ENCODE measurements at regions not wholly inside any gene's neighbourhood (a gene's known extent, or its start where the extent isn't known, plus 50 kb on each side); places are given as distances from the start of the nearest gene placed in this dataset.
"Not testable (repeated sequence)": the region's sequence is repeated elsewhere in the genome, so short reads cannot be mapped to it uniquely, and the experiment has no call there.

DNA sequence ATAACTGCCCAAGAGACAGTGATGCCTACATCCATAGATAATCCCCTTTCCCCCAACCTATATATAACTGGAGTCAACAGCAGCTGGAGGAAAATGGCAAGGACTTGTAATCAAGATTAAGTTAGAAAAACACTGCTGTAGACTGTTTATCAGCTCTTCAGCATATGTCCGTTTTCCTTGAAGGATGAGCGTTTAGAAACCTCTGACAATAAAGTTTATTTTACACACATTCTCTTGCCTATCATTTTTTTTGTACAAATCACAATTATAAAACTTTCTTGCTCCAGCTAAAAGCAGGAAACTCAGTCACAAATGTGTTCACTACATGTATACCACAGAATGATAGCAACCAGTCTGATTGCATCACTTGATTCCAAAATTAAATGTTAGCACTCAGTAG lies 50.8 kb downstream of the PPIAL4G start:
- DNase-seq (ENCODE audit: low read depth) = not testable (repeated sequence)

GRCh38 chr1:148429856-148430255 lies 53.2 kb downstream of the PPIAL4G start:
- not testable (repeated sequence) for DNase-seq (ENCODE audit: low read depth)

- peak; percentile 18 for DNase-seq (ENCODE audit: low read depth)
Observed at GRCh38 chr1:148426940-148427611, 56.0 kb downstream of the PPIAL4G start.

DNA sequence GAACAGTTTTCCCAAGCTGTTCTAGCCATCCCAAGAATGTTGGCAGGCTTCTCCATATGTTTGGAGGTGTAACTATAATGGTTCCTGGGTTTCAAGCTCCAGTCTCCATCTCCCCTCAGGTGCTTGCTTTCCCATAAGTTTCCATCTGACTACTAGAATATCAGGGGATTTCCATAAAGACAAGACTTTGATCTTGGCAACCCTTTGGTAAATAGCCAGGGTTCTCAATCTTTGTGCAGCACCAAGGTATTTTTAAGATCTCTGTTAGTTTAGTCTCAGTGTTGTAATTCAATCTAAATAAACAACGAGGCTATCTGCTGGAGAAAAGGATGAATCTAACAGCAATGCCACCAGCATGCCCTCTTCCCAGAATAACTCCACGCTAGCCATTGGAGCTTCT lies 56.7 kb downstream of the PPIAL4G start:
- not testable (repeated sequence) for DNase-seq (ENCODE audit: low read depth)

DNA sequence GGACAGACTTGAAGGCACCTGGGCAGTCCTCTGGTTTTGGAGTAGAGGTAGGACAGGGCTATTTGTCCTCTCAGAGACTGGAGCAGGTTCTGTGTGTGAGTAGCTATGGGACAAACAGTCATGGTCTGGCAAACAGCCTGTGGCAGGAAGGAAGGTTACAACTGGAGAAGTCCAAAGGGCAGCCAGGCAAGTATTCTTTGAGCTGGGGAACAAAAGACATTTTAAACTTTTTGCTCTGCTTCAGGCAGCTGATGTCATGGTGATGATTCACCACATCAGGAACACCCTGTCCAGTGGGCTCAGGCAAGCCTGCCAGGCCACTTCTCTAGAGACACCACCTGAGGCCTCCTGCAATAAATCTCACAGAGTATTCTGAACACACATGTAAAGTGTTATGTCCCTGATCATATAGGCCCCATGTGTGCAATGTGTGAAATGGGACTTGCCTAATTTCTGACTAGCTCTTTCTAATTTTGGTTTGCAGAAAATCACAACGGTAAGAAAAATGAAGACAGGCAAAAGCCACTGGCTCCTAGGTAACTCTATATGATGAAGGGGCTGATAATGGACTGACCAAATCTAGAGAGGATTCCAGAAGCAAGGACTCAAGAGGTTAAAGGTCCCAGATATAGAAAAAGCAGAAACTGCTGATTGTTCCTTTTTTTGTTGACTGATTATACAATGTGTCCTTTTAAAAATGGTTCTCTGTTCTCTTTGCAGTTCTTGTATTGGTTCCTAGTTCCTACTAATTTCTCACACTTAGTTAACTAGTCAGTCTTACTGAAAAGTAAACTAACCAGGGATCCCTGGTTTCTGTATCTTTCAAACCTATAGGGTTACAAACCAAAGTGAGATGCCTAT lies 58.7 kb downstream of the PPIAL4G start:
- DNase-seq (ENCODE audit: low read depth) = not testable (repeated sequence)

GRCh38 chr1:148422921-148423320 lies 60.2 kb downstream of the PPIAL4G start:
- DNase-seq (ENCODE audit: low read depth) = not testable (repeated sequence)

DNA sequence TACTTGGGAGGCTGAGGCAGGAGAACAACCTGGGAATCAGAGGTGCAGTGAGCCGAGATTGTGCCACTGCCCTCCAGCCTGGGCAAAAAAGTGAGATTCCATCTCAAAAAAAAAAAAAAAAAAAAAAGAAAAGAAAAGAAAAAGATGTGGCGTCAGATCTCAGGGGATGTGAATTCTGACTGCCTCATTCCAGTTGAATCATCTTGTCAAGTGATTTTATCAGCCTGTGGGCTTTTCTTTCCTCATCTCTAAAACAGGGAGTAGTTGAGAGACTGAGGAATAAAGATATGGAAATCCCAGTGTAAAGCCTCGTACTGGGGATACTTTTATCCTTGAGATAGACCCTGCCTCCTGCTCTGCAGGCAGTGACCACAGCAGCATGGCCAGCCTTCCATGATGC lies 65.9 kb downstream of the PPIAL4G start:
- not testable (repeated sequence) for DNase-seq (ENCODE audit: low read depth)

- DNase-seq (ENCODE audit: low read depth) = not testable (repeated sequence)
Observed at GRCh38 chr1:148413385-148413784, 69.7 kb downstream of the PPIAL4G start.

DNA sequence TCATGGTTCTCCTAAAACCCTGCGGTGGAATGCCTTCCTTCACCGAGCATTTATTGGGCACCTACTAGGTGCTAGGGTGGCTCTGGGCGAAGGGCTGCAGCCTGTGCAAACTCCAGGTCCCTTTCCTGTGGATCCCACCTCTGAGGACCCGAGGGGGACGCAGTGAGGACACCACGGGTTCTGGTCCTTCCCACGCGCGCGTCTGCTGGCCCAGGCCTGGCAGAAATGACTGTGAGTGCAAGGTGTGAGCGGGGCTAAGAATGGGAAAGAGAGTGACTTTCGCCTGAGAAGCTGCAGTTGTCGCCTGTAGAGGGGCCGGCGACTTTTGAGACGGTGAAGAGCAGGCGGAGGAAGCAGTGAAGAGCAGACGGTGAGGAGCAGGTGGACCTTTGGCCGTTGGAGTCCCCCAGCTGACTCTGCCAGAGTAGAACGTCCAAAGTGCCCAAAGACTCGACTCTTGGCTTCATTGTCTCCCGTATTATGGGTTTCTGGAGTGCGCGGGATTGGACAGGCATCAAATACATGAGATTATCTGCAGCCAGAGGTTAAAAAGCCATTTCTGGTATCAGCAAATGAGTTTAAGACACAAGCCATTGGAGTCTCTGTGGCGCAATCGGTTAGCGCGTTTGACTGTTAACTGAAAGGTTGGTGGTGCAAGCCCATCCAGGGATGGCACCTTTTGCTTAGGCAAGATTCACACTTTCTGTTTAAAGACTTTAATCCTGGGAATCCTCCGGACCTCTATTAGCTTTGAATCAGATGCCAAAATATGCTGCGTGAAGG lies 78.1 kb downstream of the PPIAL4G start:
- DNase-seq (ENCODE audit: low read depth) = not testable (repeated sequence)

GRCh38 chr1:148403925-148404324 lies 79.2 kb downstream of the PPIAL4G start:
- not testable (repeated sequence) for DNase-seq (ENCODE audit: low read depth)

DNA sequence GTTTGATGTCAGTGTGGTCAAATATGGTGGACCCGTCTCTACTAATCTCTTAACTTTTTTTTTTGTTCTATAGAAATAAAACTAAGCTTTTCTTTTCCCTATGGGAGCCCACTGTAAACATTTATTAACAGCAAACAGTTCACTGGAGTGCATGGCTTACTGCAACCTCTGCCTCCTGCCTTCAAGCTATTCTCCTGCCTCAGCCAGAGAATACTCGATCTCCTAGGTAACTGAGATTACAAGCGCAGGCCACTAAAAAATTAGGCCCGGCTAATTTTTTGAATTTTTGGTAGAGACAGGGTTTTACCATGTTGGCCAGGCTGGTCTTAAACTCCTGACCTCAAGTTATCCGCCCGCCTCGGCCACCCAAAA lies 80.0 kb downstream of the PPIAL4G start:
- DNase-seq (ENCODE audit: low read depth) = not testable (repeated sequence)

- peak; percentile 80 for DNase-seq (ENCODE audit: low read depth)
Observed at GRCh38 chr1:148402152-148403084, 80.7 kb downstream of the PPIAL4G start.

- DNase-seq (ENCODE audit: low read depth) = not testable (repeated sequence)
Observed at GRCh38 chr1:148397516-148397915, 85.6 kb downstream of the PPIAL4G start.

GRCh38 chr1:148392505-148392904 lies 90.6 kb downstream of the PPIAL4G start:
- DNase-seq (ENCODE audit: low read depth) = not testable (repeated sequence)

- not testable (repeated sequence) for DNase-seq (ENCODE audit: low read depth)
Observed at GRCh38 chr1:148391323-148391722, 91.8 kb downstream of the PPIAL4G start.

DNA sequence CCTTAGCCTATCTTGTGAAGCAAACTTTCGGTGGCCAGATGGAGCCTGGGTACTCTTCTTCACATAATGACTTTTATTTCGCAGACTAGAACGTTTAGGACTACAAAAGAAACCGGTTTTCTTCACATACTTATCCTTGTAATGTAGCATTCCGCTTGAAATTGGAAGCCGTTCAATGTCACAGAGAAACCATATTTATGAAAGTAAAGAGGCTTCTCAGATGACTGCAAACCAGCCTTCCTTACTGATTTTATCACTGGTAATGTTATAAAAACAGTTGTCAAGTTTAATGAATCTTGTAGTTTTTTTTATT lies 94.1 kb downstream of the PPIAL4G start:
- DNase-seq (ENCODE audit: low read depth) = no peak

DNA sequence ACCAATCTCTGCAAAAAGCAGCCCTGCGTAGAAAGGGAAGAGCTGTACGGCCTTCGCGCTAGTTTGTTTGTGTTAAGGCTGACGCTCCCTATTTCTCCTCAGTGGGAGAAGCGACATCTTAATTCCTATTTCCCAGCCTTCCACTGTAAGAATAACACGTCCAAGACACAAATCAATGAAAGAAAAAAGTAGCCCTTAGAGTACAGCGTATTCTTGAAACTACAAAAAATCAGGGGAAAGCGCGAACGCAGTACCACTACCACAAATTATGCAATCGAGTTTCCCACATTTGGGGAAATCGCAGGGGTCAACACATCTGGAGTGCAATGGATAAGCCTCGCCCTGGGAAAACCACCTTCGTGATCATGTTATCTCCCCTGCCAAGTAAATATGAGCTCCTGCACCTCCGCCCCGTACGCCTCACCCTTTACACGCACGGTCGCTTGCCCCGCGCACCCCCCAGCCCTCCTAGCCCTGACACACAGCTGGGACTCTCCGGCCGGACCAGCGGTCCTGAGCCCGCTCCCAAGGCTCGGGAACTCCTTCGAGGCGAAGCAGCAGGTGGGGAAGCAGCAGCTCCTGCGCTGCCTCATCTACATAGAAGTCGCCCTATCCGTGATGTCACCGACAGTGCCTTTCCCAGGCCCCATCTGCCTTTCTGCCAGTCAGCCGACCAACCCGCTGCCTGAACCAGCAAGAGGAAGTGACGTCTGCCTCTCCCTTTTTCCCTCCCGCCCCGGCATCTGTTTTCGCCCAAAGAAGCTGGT lies 94.7 kb downstream of the PPIAL4G start:
- peak; percentile 88 for DNase-seq (ENCODE audit: low read depth)

DNA sequence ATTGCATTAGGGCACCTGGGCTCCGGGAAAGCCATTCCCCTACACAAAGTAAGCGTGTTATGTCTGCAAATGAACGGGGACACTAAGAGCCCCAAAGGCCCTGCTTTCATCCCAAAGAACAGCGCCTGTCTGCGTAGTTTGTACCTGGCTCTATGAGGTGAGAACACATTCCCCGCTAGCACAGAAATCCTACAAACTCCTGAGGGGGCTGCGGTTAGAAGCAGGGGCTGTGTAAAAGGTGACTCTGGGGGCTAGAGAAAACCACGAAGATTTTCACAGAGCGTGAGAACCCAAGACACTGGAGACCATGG lies 95.2 kb downstream of the PPIAL4G start:
- DNase-seq (ENCODE audit: low read depth) = not testable (repeated sequence)

DNA sequence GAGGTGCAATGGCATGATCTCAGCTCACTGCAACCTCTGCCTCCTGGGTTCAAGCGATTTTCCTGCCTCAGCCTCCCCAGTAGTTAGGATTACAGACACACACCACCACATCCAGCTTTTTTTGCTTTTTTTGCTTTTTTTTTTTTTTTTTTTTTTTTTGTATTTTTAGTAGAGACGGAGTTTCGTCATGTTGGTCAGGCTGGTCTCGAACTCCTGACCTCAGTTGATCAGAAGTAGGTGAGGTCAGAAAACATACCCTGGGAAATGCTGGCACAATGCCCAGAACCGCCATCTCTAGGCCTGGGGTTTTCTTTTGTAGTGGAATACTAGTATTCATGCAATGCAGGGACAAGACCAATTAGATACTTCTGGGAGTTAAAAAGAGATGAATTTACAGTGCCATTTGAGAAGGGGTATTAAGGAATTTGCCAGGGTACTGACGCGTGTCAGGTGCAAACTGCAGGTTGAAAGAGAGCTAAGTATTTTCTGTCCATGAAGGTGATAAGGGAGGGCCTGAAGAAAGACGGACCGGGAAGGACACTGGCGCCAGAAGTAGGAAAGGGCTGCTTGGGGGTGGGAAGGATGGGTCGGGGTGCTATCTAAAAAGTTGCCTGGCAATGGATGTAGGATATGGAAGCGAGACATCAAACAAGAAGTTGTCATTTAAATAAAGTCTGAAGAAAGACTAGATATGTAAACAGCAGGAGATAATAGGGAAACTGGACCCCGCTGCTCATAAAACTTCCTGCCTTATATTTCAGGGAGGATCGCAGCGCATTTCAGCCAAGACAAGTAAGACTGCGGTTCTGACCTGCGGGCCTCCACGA lies 95.8 kb downstream of the PPIAL4G start:
- not testable (repeated sequence) for DNase-seq (ENCODE audit: low read depth)

DNA sequence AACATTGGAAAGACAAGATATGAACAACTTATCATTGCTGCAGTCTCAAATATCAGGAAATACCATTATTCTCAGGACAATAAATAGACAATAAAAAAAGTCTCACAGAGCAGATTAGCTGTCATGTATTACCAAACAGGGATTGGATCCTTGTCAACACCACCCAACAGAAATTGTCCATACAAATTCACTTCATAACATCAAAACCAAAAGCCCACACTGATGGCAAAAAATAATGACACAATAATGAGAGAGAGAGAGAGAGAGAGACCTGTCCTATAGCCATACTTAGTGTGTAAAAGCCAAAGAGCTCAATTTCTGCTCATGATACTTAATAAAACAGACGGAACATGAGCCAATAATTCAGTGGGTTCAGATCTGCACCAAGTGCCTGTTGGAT lies 96.5 kb downstream of the PPIAL4G start:
- DNase-seq (ENCODE audit: low read depth) = no peak
